ENCODE measurements at regions not wholly inside any gene's neighbourhood (a gene's known extent, or its start where the extent isn't known, plus 50 kb on each side); places are given as distances from the start of the nearest gene placed in this dataset.

GRCh38 chr4:136246876-136247275 lies 1285.4 kb downstream of the PCDH18 start:
- TF ChIP-seq POLR2A (IDR thresholded peaks at IDR 0.05): no peak
- TF ChIP-seq CTCF (IDR thresholded peaks at IDR 0.05): no peak
